ENCODE measurements at regions not wholly inside any gene's neighbourhood (a gene's known extent, or its start where the extent isn't known, plus 50 kb on each side); places are given as distances from the start of the nearest gene placed in this dataset.

DNA sequence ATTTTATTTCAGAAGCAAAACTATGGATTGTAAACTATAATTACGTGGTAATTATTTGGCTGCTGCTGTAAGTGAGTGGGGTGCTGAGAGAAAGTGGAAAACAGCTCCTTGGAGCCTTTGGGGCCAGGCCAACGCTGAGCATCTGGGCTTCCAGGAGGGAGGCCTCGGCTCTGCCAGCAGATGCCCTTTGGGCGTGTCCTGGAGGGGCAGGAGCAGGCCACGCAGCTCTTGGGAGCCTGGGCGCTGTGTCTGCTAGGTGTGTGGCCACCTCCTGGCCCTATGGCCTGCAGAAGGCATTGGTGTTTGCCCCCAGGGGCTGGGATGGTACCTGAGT, 423.3 kb downstream of the GLRX3 start:
- TF ChIP-seq SUZ12 (IDR thresholded peaks at IDR 0.05) (no peak), BHLHE40 (IDR thresholded peaks at IDR 0.05; ENCODE audit: borderline replicate concordance) (no peak), SP1 (IDR thresholded peaks at IDR 0.05) (no peak), HDGF (IDR thresholded peaks at IDR 0.05; ENCODE audit: borderline replicate concordance) (no peak), ZNF384 (IDR thresholded peaks at IDR 0.05) (no peak)

Data from HEK293T (cell line).